Urinary bladder (tissue), 3 donors: ENCODE measurements at regions not wholly inside any gene's neighbourhood (a gene's known extent, or its start where the extent isn't known, plus 50 kb on each side); places are given as distances from the start of the nearest gene placed in this dataset.

Experiments
- DNase-seq: peaks from one replicate; pipeline ENCODE4 v3.0.0-alpha.2; 2015; ENCODE audit errors: extremely low spot score
- H3K27ac ChIP-seq: one replicate; pipeline ENCODE4 v1.5.1; 2013; ENCODE audit warnings: low read depth, mild to moderate bottlenecking, moderate library complexity
- H3K36me3 ChIP-seq: one replicate; pipeline ENCODE4 v1.6.1; 2013; ENCODE audit warnings: mild to moderate bottlenecking, moderate library complexity; ENCODE audit not compliant: insufficient read depth
- H3K4me1 ChIP-seq: one replicate; pipeline ENCODE4 v1.6.1; 2013; ENCODE audit warnings: mild to moderate bottlenecking, moderate library complexity; ENCODE audit not compliant: insufficient read depth
- H3K4me3 ChIP-seq: one replicate; pipeline ENCODE4 v1.5.1; 2013; ENCODE audit warnings: low read depth, low read length
- WGBS: extraction: QIAGEN DNeasy Blood & Tissue Kit; methylation state at CpG from one replicate; pipeline ENCODE4 v1.1.7; 2013; 5-methylcytosine and 5-hydroxymethylcytosine counted together
- donor health status: healthy with polysubstance abuse.
- donor health status: healthy.

DNA sequence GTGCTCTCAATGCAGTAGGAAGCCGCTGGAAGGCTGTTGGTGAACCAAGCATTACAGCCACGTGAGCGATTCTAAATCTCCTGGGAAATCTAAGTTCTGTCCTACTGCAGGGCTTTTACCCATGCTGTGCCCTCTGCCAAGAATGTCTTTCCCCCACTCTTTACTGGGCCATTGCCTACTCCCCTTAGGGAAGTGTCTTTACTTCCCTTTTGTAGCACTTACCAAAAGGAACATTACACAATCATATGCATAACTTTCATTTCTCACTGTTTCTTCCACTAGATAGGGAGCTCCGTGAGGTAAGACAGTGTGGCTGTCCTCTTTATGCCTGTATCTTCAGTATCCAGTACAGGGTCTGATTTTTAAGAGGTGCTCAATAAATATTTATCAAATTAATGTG, 241.7 kb upstream of the NR4A3 start:
- Histone ChIP-seq H3K36me3 (no peaks in the 10 kb centered on the region), H3K4me3 (no peak overlapping the region), H3K4me1 (no peaks in the 10 kb centered on the region), H3K27ac (no peak overlapping the region)
- DNase-seq = no peak
- 84% methylated on average over 4 of the region's 4 CpGs for WGBS

DNA sequence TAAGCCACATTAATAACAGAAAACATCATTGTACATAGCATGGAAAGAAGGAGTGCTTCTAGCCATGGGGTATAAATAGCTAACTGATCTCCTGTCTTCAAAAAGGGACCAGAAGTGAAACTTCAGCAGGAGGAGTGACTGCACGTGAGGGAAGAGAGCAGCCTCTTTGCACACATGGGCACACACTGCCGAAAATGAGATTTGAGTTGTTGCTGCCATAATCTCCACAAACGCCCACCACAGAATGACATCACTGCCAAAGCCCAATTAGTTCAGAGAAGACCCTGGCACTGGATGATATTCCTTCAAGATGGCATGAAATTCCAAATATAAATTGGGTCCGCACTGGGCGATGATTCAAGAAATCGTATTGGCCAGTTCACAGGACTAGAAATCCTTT, 238.9 kb upstream of the NR4A3 start:
- Histone ChIP-seq H3K4me3 (no peak overlapping the region), H3K36me3 (no peaks in the 10 kb centered on the region), H3K4me1 (no peaks in the 10 kb centered on the region), H3K27ac (no peak overlapping the region)
- WGBS = 75% methylated on average over 6 of the region's 6 CpGs
- DNase-seq = no peak

DNA sequence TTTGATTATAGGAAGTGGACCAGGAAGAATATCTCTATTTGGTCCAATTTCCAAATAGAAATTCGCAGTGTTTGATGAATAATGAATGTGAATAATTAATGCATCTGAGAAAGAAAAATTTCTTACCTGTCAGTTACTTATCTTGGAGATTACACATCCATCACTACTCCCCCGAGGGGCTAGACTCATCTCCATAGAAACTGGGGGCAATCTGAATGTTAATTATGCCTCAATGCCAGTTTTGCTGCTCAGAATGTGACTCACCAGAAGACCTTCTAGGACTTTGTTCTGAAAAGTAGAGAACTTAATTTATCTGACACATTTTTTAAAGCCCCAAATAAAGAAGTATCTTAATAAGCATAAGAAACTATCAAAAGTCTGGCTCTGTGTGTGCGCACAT, 233.4 kb upstream of the NR4A3 start:
- no peak overlapping the region for H3K4me3 ChIP-seq
- 84% methylated on average over 3 of the region's 3 CpGs for WGBS
- no peaks in the 10 kb centered on the region for H3K36me3 ChIP-seq
- H3K27ac ChIP-seq = no peak overlapping the region
- H3K4me1 ChIP-seq = no peaks in the 10 kb centered on the region
- no peak for DNase-seq

DNA sequence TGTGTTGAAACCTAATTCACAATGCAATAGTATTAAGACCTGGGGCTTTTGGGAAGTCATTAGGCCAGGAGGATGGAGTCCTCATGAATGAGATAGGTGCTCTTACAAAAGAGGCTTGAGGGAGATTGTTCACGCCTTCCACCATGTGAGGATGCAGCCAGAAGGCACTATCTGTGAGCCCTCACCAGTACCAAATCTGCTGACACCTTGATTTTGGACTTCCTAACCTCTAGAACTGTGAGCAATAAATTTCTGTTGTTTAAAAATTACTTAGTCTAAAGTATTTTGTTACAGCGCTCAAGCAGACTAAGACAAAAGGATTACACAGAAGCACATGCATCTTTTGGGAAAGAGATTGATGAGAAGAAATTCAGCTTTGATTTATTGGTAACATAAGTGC, 232.9 kb upstream of the NR4A3 start:
- DNase-seq = no peak
- WGBS = 91% methylated on average over 2 of the region's 2 CpGs
- no peaks in the 10 kb centered on the region for H3K4me1 ChIP-seq
- H3K36me3 ChIP-seq = no peaks in the 10 kb centered on the region
- no peak overlapping the region for H3K4me3 ChIP-seq
- no peak overlapping the region for H3K27ac ChIP-seq

DNA sequence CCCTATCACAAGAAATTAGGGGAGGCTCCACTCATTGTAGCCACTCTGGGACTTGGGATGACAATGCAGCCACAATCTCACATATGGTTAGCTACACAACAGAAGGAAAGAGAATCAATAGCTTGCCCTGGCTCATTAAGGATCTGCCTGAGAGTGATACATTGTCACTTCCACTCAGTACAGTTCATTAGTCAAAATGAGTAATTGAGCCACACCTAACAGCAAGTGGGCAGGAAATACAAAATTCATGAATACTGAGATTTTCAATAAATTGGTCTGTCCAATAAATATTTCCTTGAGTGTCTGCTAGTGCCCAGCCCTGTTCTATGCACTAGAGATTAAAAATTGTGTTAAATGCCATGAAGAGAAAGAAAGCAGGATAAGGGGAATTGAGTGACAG, 231.3 kb upstream of the NR4A3 start:
- no peak for DNase-seq
- Histone ChIP-seq H3K27ac (no peak overlapping the region), H3K4me1 (no peaks in the 10 kb centered on the region), H3K36me3 (no peaks in the 10 kb centered on the region), H3K4me3 (no peak overlapping the region)

DNA sequence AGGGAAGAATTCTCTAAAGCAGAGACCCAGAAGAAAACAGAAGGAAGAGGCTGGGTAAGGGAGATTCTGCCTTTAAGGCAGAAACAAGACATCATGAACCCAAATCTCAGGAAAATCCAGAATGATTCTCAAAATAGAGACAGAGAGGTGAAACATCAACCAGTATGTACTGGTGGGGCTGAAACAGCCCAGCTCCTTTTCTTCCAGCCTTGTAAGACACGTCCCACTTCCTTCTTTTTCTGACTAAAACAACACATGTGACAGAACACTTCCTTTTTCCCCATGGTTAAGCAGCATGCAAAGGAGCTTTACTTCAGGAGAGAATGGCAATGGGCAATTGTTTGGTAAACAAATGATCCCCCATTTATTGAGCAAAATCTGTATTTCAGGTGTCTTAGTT, 230.8 kb upstream of the NR4A3 start:
- Histone ChIP-seq H3K4me3 (no peak overlapping the region), H3K27ac (no peak overlapping the region), H3K36me3 (no peaks in the 10 kb centered on the region), H3K4me1 (no peaks in the 10 kb centered on the region)
- DNase-seq = no peak
- 61% methylated on average over 1 of the region's 1 CpG for WGBS

DNA sequence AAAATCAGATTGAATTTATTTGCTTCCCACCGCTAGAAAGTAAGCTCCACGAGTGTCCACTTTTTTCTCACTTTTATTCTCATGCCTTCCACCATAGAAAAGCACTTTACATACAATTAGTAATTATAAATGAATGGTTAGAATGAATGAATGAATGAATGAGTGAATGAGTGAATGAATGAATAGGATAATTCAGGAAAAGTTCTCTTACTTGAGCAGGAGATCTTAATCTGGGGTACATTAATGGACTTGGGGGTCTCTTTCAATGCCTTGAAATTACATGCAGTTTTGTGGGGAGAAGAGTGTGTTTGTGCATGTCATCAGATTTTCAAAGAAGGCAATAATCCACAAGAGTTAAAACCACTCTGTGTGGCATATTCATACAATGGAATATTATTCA, 229.9 kb upstream of the NR4A3 start:
- Histone ChIP-seq H3K27ac (no peak overlapping the region), H3K36me3 (no peaks in the 10 kb centered on the region), H3K4me1 (no peaks in the 10 kb centered on the region), H3K4me3 (no peak overlapping the region)
- 95% methylated on average over 2 of the region's 2 CpGs for WGBS
- no peak for DNase-seq

DNA sequence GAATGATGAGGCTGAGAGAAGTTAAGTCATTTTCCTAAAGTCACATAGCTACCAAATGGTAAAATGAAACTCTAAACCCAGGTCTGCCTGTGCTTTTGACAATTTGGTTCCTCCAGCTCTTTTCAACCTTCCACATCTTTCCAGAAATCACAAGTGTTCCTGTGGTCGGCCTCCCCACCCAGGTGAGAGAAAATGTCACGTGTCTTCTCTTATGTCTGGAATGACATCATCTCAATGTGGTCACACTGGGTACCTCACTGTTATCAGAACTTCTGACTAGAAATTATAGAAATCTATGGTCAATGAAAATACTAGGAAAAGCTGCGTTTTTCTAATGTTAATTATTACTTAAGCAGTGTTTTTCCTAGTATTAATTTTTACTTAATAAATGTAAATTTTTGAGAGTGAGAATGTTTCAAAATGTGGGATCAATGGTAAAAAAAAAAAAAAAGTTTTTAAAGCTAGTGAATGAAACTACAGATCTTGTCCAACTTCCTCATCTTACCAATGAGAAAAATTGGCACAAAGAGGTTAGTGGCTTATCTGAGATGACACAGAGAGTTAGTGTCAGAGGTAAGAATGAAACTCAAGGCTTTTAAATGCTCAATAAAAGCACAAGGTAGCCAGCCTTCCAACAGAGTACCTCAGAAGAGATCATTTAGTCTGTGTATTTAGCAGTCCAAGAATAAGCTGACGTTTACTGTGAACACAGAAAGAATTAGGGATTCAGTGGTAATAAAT, 228.7 kb upstream of the NR4A3 start:
- Histone ChIP-seq H3K27ac (no peak overlapping the region), H3K36me3 (no peaks in the 10 kb centered on the region), H3K4me3 (no peak overlapping the region), H3K4me1 (no peaks in the 10 kb centered on the region)
- 76% methylated on average over 4 of the region's 4 CpGs for WGBS
- DNase-seq = no peak

DNA sequence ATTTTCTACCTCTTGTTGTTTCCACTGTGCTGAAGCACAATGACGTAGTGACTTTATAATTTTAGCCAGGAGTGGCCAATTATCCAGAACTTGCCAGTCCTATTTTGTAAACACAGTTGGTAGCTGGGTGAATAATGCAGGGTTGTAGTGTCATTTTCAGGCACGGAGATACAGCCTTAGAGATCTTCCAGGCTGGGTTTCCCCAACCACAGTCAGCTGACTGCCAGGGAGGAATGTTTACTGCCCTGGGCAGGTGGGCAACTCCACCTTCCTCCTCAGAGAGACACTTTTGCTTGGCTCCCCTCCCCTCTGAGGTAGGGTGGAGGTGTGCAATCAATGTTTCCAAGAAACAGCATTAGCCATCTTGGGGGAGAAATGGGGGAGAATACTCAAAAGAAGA, 228.1 kb upstream of the NR4A3 start:
- Histone ChIP-seq H3K4me1 (no peaks in the 10 kb centered on the region), H3K4me3 (no peak overlapping the region), H3K27ac (no peak overlapping the region), H3K36me3 (no peaks in the 10 kb centered on the region)
- DNase-seq = no peak
- 57% methylated on average over 2 of the region's 2 CpGs for WGBS

DNA sequence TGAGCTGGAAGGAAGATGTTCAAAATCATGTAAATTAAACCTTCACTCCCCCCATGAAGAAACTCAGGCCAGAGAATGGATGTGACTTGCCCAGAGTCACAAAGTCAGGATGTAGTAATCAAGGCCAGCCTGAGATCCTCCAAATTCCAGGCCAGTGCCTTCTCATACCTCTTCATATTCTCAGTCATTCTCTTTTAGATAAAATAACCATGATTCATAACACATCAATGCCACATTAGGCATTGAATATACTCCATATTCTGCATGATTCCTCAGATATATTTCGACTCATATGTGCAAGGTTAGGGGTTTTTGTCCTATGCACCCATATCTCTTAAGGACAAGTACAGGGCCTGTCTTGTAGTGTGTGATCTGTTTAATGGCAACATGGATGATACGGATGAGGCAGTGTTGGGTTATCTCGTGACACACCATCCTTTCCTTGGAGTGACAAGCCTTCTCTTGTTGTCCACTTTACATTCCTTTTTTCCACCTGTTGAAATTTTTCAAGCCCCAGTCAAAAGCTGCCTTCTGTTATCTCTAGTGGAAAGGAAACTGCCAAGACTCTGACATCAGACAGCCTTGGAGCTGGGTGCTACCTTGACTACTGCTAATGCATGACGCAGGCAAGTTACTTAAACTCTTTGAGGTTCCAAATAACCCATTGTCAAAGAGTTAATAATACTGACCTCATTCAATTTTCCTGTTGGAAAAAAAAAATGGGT, 227.5 kb upstream of the NR4A3 start:
- Histone ChIP-seq H3K4me1 (no peaks in the 10 kb centered on the region), H3K4me3 (no peak overlapping the region), H3K36me3 (no peaks in the 10 kb centered on the region), H3K27ac (no peak overlapping the region)
- no peak for DNase-seq
- WGBS = 83% methylated on average over 4 of the region's 4 CpGs

DNA sequence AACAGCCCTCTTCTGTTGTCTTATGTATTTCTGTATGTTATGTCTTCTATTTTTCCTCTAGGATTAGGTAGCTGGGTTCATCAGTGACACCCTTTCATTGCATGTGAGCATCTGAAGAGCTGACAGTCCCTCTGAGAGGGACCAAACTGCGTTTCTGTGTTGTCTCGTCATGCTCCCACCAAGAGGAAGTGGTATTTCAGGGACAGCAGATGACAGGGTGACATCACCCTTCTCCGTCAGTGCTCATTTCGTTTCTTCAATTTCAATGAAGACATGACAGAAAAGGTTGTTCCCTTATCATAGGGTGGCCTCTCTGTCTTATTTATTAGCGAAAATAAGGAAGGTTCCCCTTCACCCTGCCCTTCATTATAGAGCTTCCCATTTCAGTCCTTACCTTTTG, 225.9 kb upstream of the NR4A3 start:
- Histone ChIP-seq H3K4me3 (no peak overlapping the region), H3K4me1 (no peaks in the 10 kb centered on the region), H3K27ac (no peak overlapping the region), H3K36me3 (no peaks in the 10 kb centered on the region)
- 74% methylated on average over 5 of the region's 5 CpGs for WGBS
- no peak for DNase-seq

DNA sequence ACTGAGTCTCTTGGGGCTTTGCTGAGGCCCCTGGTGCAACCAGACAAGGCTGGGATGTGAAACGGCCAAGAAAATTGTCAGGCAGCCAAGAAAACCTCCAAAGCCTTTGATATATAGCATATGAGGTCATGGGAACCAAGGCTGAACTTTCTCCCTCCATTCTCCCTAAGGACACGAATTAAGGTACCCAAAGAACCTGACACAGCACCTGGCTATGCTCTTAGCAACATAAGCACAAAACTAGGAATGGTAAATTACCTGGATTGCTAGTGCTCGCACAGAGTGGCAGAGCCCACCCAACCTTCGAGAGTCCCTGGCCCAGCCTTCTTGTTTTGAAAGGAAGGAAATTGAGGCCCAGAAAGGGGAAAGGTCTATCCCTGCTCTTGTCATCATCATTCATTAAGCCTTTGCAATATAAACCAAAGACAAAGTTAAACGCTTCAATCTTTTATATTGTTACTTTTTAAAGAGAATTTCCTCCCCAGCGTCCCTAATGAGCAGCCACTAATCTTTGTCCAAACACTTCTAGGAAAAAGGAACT, 220.0 kb upstream of the NR4A3 start:
- Histone ChIP-seq H3K27ac (no peak overlapping the region), H3K4me1 (no peaks in the 10 kb centered on the region), H3K36me3 (no peaks in the 10 kb centered on the region), H3K4me3 (no peak overlapping the region)
- 44% methylated on average over 6 of the region's 6 CpGs for WGBS
- peak; percentile 3 for DNase-seq

DNA sequence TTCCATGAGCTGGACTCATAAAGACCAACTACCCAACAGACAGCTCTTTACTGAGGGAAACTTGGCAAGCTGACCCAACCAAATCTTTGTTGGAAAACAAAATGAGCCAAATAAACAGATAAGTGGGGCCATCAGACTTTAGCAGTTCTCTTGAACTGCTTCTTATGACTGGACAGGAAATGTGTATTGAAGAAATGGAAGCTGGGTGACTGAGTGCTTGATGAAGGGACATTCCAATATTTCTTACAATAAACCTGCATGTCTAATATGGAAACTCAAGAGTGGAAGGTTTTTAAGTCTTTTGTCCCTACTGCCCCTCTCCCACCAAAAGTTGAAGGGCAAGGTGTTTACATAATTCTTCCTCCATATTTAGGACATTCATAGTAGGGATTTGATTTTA, 218.8 kb upstream of the NR4A3 start:
- H3K4me3 ChIP-seq = no peak overlapping the region
- no peak for DNase-seq
- no peaks in the 10 kb centered on the region for H3K4me1 ChIP-seq
- H3K27ac ChIP-seq = no peak overlapping the region
- H3K36me3 ChIP-seq = no peaks in the 10 kb centered on the region

DNA sequence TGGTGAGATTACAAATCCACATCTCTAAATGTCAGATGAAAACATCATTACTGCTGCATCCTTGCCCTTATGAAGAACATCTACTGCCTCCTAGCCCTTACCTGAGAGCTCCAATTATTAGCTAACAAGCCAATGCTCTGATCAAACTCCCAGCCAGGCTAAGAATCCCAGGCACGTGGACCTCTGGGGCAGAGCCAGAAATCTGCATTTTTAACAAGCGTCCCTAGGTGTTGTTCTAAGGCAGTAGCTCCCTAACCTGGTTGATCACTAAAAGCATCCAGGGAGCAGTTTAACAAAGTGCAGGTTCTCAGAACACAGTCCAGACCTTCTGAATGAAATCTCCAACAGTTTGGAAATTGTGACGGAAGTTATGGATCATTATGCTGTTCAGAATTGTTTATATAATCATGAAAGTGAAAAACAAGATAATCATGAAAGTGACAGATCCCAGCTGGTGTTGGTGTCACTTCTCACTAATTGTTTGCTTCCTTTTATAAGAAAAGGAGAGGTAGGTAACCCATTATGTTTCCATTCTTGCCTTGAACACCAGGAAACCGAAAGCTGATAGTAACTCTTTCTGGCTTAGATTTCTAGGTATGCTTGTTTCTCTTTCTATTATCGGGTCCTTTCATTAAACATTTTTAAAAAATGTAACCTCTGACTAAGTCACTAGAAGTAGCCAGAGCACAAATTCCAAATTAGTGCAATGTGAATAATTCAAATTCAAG, 216.5 kb upstream of the NR4A3 start:
- H3K4me3 ChIP-seq = no peak overlapping the region
- 55% methylated on average over 5 of the region's 5 CpGs for WGBS
- H3K27ac ChIP-seq = no peak overlapping the region
- H3K36me3 ChIP-seq = no peaks in the 10 kb centered on the region
- no peaks in the 10 kb centered on the region for H3K4me1 ChIP-seq
- DNase-seq = no peak
